Left renal cortex interstitium (tissue), 4 donors: ENCODE measurements at regions not wholly inside any gene's neighbourhood (a gene's known extent, or its start where the extent isn't known, plus 50 kb on each side); places are given as distances from the start of the nearest gene placed in this dataset.
"Not testable (repeated sequence)": the region's sequence is repeated elsewhere in the genome, so short reads cannot be mapped to it uniquely, and the experiment has no call there.

Experiments used
- DNase-seq, 4 donors: peaks; one replicate each; pipeline ENCODE4 v3.0.0-alpha.2; 2013; ENCODE audit warnings: low read depth in 4 of 4, low spot score in 2 of 4, missing footprints in 1 of 4

DNA sequence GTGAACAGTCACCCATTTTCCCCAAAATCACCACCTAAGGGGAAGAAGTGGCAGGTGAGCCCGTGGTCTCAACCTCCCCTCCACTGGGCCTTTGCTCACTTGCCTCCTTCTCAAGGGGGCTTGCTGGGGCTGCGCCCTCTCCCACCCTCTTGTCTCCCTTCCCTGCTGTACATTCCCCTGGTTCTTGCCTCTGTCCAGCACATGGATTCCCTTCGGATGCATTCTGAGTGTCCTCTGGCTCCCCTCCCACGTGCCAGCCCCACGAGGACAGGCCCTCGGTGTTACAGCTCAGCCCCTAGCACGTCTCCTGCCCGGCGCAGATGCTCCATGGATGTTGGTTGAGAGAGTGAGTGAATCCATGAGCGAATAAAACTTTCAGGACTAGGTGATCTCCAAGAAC lies 367.8 kb upstream of the SULF2 start:
- DNase-seq = no peak

DNA sequence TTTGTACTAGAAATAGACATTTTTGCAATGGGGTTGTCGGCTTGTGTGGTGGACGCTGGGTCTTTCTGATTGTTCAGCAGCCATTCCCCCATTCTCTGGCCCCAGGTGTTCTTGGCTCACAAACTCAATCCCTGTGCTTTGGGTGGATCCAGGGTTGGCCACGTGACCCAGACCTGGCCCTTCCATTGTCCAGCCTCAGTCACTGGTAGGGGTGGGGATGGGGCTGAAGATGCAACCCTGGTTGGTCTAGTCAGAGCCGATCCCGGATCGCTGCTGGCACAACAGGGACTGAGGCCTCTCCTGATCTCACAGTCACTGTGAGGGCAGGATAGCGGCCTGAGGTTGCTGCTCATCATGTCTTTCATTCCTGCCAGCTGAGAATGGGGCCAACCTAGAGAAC lies 365.3 kb upstream of the SULF2 start:
- DNase-seq = no peak

DNA sequence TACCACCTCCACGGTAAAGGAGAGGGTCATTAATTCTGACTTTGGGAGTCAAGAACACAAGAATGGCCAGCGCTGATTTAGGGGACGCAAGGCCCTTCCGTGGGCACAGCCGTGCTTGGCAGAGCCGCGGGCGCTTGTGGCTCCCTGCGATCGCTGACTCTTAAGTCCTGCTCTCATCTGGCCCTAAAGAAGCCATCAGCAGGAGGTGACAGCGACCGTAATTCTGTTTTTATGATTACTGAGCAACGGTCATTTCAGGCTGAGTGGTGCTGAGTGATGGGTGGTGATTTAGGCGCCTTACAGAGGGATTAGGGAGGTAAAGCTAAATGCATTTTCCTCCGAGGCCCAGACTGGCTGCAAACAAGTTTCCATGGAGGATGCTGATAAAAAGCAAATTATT lies 364.6 kb upstream of the SULF2 start:
- DNase-seq = no peak

DNA sequence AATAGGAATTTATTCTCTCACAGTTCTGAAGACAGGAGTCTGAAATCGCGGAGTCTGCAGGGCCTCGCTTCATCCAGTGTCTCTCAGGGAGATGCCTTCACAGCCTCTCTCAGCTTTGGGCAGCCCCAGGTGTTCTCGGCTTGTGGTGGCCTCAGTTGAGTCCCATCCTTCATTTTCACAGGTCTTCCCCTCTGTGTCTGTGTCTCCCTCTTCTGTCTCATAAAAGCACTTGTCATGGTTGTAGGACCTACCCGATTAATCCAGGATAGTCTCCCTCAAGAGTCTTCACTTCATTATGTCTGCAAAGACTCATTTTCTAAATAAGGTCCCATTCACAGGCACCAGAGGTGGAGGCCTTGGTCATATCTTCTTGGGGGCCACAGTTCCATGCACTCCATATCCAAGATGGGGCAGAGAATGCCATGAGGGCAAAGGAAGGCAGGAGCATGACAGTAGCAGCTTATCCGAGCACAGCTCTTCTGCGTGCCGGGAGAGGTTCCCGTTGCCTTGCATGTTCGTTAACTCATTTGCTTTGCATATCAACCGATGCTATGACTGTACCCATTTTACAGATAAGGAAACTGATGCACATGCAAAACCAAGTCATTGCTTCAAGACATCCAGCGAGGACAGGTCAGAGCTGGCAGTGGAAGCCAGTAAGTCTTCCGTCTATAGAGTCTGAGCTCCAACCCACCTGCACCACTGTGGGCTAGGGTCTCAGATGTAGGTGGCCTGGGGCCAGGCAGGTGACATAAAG lies 363.8 kb upstream of the SULF2 start:
- DNase-seq = no peak

DNA sequence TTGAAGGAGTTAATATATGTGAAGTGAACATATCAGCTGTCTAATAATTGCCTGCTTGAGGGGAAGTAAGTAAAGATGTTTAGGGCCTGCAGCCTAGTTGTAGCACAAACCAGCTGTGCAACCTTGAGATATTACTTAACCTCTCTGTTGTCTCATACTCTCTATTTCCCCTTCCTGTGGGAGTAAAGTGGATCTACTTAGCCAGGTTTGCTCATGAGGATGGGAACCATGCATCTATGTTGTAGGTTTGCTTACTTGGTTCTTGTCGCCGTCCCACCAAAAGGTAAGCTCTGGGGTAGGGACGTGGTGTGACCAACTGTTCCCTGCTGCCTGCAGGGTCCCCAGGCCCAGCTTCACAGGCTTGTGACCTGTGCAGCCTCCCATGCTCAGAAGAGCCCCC lies 362.7 kb upstream of the SULF2 start:
- no peak for DNase-seq

DNA sequence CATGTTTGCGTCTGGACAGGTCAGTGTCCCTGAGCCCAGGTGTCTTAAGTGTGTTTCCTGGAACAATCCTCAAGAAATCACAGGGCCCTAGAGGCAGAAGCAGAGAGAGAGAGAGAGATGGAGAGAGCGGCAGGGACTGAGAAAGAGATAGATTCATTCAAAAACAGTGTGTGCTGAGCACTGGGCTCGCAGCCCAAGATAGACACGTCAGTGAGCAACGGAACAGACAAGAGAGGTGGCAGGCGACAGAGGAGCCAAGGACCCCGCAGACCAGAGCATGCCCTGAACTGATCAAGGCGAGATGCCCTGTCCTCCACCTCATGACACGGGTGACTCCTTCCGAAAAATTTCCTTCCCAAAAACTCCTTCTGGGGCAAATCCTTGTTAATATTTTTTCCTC lies 362.0 kb upstream of the SULF2 start:
- DNase-seq = no peak

DNA sequence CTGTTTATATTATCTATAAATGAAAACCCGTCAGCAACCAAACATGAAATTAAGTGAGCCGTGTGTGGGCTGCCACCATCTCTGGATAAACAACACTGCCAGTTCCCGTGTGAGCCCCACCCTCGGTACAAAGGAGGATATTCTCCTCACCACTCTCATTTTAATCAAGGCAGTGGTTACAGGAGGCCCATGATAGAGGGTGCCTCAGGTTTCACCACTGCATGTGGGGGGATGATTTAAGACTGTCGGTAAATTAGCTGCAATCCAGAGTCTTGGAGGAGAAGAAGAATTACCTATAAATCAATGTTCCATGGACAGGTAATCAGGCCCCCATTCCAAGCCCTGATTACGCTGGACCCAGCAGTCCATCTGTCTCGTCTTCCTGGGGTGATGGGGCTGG lies 361.6 kb upstream of the SULF2 start:
- no peak for DNase-seq

DNA sequence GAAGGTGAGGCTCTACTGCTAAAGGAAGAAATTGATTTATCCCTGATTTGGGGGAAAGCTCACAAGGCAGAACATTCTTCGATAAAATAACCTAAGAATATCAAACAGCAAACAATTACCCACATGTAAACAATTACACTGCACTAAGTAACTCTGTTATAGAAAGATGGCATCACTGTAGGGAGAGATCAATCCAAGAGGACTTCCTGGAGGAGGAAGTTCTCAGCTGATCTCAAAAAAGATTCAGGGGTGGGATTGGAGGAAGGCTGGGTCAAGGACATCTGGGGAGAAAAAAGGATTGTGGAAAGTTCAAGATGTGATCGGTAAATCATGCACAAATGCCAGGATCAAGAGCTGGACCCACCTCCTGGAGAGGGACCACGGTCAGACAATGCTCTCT lies 361.0 kb upstream of the SULF2 start:
- DNase-seq = no peak

DNA sequence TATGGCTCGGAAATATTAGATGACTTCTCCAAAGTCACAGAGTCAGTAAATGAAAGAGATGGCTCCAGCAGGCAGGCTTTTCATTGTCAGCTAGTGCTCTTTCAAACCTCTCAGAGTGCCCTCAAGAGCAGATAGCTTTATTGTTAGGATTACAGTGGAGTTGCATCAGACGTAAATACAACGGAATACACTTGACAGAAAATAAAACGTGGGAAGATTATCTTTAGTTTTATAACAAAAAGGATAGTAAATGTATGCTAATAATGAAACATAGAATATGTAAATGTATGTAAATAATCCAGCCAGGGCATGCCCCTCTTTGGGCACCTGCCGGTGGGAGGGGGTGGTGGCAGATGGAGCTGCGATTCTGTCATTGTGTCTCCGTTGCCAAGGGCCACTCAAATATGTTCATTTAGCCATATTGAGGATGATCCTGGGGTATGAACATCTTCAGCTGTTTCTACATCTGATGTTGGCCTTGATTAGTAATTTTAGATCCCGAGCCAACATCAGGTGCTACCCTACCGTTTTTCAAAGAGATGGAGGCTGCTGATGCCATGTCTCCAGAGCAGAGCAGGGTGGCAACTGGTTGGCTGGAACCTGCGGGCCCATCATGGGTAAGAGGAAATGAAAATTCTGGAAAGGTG lies 358.3 kb upstream of the SULF2 start:
- no peak for DNase-seq

DNA sequence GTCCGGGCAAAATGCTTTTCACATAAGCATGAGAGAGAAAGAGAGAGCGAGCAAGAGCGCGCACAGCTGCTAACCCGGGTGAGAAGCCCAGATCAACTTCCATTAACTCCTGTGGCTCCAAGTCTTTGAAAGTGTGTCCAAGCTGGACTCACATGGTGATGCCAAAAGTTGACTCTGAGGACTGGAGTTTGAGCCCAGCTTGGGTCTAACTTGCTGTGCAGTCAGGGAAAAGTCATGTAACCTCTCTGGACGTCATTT lies 357.2 kb upstream of the SULF2 start:
- DNase-seq = no peak

DNA sequence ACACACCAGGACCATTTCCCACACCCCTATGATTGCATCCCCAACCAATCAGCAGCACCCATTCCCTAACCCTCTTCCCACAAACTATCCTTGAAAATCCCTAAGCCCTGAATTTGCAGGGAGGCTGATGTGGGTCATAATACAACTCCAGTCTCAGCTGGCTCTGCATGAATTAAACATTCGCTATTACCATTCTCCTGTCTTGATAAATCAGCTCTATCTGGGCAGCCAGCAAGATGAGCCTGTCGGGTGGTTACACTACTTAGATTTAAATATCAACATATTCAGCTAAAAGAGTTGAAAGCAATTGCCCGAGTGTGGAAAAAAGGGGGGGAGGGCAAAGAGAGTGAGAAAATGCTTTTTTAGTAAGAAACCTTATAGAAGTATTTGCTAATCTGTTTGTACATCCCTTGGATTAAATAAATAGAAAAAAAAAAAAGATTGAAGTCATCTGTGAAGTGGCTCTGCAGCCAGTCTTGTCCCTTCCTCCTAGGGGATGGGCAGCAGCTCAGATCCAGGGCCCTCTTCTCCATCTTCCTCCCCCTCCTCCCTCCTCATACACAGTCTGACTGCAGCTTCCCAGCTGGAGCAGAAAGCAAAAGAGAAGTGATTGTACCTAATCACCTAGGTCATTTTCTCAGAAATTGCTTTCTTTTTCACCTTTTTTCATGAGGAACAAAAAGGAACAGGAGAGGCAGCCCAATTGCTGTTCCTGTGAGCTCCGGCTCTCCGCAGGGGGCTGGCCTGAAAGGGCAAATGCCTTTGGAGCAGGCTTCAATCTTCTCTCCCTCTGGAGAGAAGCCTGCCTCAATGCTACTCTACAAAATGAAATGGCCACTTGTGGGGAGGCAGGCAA lies 356.6 kb upstream of the SULF2 start:
- no peak for DNase-seq

DNA sequence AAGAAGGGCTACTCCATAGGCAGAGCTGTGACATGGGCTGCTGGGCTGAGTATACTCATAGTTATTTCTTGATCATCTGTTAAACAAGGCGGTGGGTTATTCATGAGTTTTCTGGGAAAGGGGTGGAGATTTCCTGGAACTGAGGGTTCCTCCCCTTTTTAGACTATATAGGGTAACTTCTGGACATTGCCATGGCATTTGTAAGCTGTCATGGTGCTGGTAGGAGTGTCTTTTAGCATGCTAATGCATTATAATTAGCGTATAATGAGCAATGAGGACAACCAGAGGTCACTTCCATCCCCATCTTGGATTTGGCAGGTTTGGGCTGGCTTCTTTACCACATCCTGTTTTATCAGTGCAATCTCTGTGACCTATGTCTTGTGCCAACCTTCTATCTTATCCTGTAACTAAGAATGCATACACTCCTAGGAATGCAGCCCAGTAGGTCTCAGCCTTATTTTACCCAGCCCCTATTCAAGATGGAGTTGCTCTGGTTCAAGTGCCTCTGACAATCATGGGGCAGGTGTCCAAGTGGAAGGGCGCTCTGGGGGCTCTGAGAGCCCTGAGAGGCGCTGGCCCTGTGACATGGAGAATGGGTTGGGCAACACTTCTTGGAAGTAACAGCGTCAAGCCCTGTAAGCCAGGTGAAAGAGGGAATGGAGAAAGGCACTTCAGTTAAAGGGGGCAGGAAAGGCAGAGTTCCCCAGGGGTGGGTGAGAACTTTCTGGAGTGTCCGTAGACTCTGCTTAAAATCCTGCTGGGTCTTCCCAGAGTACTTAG lies 354.2 kb upstream of the SULF2 start:
- DNase-seq = no peak

DNA sequence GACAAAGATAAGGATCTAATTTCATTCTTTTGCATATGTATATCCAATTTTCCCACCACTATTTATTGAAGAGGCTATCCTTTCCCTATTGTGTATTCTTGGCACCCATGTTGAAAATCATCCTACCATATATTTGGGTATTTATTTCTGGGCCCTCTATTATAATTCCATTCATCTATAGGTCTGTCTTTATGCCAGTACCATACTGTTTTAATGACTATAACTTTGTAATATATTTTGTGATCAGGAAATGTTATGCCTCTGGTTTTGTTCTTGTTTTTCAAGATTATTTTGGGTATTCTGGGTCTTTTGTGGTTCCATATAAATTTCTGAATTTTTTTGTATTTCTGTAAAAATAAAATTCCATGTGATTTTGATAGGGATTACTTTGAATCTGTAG lies 347.6 kb upstream of the SULF2 start:
- DNase-seq = no peak

DNA sequence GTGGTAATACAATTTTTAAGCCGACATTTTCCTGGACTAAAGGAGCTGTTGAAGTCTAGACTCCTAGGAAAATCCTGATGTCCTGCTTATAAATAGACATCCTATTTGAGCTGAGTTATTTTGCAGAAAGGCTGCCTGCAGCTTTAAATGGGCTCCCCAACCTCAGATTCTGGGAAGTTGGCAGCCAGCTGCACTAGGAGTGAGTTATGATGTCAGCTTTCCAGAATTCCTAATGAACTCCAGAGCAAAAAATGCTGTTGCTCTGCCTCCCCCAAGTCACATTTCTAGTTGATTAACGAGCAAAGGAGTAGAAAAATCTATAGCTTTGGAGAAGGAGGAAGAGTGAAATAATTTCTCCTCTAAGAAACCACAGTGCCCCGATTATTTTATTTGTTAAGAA lies 346.3 kb upstream of the SULF2 start:
- peak in 1 of 4 donors; percentile 69 for DNase-seq

DNA sequence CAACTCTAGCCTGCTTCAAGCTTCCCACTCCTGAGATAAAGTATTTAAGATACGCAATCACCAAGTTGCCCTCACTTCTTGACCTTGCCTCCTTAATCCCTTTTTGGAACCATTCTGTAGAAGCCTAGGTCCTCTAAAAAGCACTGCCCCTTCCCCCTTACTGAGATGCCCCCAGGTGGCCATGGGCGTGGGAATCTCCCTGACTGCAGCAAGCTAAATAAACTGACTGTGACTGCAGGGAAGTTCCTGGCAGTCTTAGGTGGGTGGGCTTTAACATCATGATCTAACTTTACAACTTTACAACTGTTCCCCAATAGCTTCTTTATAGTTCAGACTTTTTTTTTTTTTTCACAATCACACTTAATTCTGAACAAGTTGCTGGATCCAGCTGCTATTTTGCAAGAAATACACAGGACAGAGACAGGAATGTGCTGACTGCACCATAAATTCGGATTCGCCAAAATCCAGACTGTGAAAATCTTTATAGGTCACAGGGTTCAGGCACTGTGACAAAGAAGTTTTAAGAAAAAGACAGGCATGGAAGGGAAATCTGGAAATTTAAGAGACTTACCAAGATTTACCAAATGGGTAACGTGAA lies 344.2 kb upstream of the SULF2 start:
- DNase-seq = no peak

DNA sequence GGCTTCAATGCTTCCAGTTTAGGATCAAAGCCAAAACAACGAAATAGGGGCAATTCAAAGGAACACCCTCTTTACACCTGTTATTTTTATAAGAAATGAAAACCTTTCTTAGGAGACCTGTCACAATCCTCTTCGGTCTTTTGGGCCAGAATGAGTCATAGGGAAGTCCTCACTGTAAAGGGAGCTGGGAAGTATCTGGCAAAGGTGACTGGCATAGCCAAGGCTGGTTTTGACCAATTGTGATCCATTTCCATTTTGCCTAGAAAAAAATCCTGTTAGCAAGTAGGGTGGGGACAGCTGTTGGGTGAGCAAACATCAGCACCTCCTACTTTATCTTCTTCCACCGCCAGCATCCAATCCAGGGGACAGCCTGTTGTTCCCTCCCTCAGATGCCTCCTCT lies 343.2 kb upstream of the SULF2 start:
- DNase-seq = no peak

DNA sequence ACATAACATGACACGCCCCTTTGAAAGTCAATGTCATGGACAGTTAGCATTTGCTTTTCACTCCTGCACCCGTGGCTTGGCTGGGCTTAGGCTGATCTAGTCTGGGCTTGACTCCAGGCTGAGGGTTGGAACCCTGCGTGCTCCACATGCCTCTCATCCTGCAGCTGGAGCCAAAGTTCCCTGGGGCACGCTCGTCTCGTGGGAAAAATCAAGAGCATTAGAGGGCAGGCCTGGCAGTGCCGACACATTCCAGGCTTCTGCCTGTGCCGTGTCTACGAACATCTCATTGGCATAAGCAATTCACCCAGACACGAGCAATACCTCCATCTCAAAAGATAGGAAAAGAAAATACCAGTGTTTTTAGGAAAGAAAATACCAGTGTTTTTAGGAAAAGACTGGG lies 342.7 kb upstream of the SULF2 start:
- DNase-seq = not testable (repeated sequence)

DNA sequence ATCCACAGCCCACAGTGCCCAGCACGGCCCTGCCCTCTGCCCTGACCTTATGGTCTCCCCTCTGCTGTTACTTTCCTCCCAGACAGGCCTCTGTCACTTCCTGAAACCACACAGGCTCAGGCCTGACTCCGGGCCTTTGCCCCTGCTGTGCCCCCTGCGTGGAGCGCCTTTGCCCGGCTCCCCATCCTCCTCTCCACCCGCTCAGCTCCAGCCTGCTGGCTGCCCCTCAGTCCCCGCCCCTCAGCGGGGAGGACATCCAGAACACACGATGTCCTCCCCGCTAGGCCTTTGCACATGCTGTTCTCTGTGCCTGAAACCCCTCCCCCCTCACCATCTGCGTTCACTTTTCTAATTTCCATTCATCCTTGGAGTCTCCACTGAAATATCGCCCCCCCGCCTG lies 341.9 kb upstream of the SULF2 start:
- not testable (repeated sequence) for DNase-seq

DNA sequence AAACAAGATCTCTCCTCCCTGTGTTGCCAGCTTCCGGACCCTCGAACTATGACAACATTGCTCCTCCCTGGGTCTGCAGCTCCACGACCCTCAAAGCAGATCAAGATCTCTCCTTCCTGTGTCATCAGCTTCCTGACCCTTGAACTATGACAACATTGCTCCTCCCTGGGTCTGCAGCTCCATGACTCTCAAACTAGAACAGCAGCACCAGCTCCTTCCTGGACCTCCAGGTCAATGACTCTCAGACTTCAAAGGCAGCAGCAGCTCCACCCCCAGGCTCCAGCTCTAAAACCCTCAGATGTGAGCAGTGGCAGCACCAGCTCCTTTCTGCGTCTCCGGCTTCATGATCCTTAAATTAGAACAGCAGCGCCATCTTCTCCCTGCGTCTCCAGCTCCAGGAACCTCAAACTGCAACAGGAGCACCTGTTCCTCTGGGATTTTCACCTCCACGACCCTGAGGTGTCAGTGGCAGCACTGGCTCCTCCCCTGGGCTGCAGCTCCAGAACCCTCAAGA lies 341.0 kb upstream of the SULF2 start:
- DNase-seq = no peak

DNA sequence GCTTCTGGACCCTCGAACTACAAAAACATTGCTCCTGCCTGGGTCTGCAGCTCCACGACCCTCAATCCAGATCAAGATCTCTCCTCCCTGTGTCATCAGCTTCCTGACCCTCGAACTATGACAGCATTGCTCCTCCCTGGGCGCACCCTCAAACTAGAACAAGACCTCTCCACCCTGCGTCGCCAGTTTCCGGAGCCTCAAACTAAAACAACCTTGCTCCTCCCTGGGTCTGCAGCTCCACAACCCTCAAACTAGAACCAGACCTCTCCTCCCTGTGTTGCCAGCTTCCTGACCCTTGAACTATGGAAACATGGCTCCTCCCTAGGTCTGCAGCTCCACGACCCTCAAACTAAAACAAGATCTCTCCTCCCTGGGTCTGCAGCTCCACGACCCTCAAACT lies 339.7 kb upstream of the SULF2 start:
- DNase-seq = no peak
